ENCODE measurements at regions not wholly inside any gene's neighbourhood (a gene's known extent, or its start where the extent isn't known, plus 50 kb on each side); places are given as distances from the start of the nearest gene placed in this dataset.

DNA sequence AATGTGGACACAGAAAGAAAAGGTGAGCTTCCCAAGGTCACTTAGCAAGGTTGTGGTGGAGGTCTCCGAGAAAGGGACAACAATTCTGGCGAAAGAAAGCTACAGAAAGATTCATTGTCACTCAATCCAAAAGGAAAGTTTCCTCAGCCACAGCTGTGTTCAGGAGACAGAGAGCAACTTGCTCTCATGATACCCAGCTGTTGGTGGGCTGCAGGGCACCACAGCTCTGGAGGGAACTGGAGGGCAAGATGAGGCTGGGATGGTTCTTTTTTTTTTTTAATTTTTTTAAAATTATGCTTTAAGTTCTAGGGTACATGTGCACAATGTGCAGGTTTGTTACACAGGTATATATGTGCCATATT lies 50.7 kb upstream of the VTCN1 start:
- DNase-seq (ENCODE audit: low read depth): no peak
- H3K4me3 ChIP-seq (ENCODE audit: low read depth, low read length): no peak overlapping the region
- no peak for TF ChIP-seq CTCF (IDR thresholded peaks at IDR 0.05; ENCODE audit: control insufficient read depth, extremely low read depth, insufficient read depth)

- no peak overlapping the region for H3K4me3 ChIP-seq (ENCODE audit: low read depth, low read length)
- no peak for TF ChIP-seq CTCF (IDR thresholded peaks at IDR 0.05; ENCODE audit: control insufficient read depth, extremely low read depth, insufficient read depth)
- no peak for DNase-seq (ENCODE audit: low read depth)
These were observed 50.2 kb upstream of the VTCN1 start for GRCh38 chr1:117260761-117261423.

Measured in LNCaP clone FGC (cell line).